SJSA1 (cell line): ENCODE measurements at regions not wholly inside any gene's neighbourhood (a gene's known extent, or its start where the extent isn't known, plus 50 kb on each side); places are given as distances from the start of the nearest gene placed in this dataset.
"Not testable (repeated sequence)": the region's sequence is repeated elsewhere in the genome, so short reads cannot be mapped to it uniquely, and the experiment has no call there.

Source experiments
- DNase-seq, 2 experiments: peaks; one replicate each; pipeline ENCODE4 v3.0.0-alpha.2; 2015 to 2020; ENCODE audit warnings: low spot score in 2 of 2, low read depth in 1 of 2
- H3K27ac ChIP-seq: fragments of 250-450 bp; sonication (Bioruptor Pico); 2 replicates; pipeline ENCODE4 v1.5.1; 2020; ENCODE audit warnings: mild to moderate bottlenecking, moderate library complexity
- H3K27me3 ChIP-seq: fragments of 250-450 bp; sonication (Bioruptor Pico); replicated peaks from 2 replicates; pipeline ENCODE4 v1.5.1; 2020; ENCODE audit warnings: mild to moderate bottlenecking, moderate library complexity
- H3K36me3 ChIP-seq: fragments of 250-450 bp; sonication (Bioruptor Pico); 2 replicates; pipeline ENCODE4 v1.5.1; 2020; ENCODE audit warnings: mild to moderate bottlenecking
- H3K4me1 ChIP-seq: fragments of 250-450 bp; sonication (Bioruptor Pico); replicated peaks from 2 replicates; pipeline ENCODE4 v1.6.1; 2021; ENCODE audit warnings: mild to moderate bottlenecking
- H3K4me3 ChIP-seq: fragments of 250-450 bp; sonication (Bioruptor Pico); 2 replicates; pipeline ENCODE4 v1.5.1; 2020; ENCODE audit warnings: mild to moderate bottlenecking
- H3K9me3 ChIP-seq: fragments of 250-450 bp; sonication (Bioruptor Pico); replicated peaks from 2 replicates; pipeline ENCODE4 v1.5.1; 2020; ENCODE audit warnings: mild to moderate bottlenecking

DNA sequence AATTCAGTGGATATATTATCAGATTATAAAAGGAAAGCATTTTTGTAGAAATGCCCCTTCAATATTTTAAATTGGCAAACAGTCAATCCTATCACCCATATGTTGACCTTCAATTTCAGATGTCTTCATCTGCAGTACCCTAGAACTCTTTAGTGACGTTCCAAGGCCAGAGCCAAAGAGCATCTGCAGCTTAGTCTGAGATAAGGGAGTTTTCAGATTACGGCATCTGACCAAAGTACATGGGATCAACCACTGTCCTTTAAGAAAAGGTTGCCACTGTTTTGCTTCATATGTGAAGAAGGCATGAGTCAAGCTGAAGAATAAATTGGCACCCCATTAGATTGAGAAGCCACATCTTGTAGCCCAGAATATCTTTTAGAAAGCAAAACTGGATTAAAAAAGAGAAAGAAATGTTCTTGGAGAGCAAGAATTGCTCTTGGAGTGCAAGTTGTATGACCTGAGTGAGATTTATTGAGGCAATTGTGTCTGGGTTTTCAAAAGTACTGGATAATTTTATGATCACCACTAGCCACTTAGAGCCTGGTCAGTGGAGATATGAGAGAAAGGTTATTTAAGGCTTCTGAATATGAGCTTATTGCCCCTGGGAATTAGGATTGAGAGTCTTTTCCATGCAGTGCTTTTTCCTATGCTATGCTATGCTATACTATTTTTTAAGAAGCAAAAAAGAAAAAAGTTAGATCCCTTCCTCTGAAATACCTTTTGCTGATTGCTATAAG is 251.9 kb upstream of the NR3C2 start:
- Histone ChIP-seq H3K9me3 (no peaks in the 10 kb centered on the region), H3K4me3 (no peak overlapping the region), H3K27me3 (no peaks in the 10 kb centered on the region), H3K36me3 (no peaks in the 10 kb centered on the region), H3K27ac (no peak overlapping the region), H3K4me1 (no peaks in the 10 kb centered on the region)
- no peak for DNase-seq

DNA sequence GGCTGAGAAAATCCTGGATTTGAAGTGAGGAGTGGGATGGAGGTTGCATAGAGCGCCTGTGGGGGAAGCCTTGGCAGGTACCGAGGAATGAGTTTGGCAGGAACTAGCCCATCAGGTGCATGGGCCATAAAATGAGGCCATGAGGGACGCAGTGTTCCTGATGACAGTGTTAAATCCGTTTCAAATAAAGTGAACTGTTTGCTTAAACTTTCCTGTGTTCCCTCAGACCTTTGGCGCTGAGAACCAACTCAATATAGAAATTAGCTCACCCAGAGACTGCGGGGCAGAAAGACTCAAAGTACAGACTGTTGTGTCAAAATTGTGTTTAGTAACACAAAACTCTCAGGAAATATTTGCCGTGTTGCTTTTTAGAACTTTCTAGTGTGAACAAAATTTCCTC is 250.0 kb upstream of the NR3C2 start:
- DNase-seq: no peak
- H3K27me3 ChIP-seq: no peaks in the 10 kb centered on the region

DNA sequence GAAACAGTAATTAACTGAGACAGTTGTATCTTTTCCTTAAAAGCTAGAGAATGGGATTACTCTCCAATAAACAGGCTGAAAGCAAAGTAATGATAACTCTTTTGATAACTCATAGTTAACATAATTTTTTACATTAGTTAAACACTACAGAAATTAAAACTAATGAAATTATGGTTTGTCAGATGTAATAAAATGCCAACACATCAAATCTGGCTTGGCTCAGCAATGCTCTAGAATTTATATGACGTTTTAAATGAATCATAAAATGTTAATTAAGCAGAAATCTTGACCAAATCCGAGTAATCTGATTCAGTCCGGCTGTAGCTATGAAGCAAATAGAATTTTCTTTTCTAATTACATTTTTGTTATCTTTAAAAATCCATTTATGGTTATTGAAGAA is 244.2 kb upstream of the NR3C2 start:
- H3K4me3 ChIP-seq: no peak overlapping the region
- H3K27me3 ChIP-seq: no peaks in the 10 kb centered on the region
- no peaks in the 10 kb centered on the region for H3K4me1 ChIP-seq
- no peak for DNase-seq
- H3K9me3 ChIP-seq: no peaks in the 10 kb centered on the region
- no peaks in the 10 kb centered on the region for H3K36me3 ChIP-seq
- no peak overlapping the region for H3K27ac ChIP-seq

More for the DNA sequence above, 250.0 kb upstream of the NR3C2 start:
- Histone ChIP-seq H3K36me3 (no peaks in the 10 kb centered on the region), H3K4me3 (no peak overlapping the region), H3K27ac (no peak overlapping the region), H3K4me1 (no peaks in the 10 kb centered on the region), H3K9me3 (no peaks in the 10 kb centered on the region)

DNA sequence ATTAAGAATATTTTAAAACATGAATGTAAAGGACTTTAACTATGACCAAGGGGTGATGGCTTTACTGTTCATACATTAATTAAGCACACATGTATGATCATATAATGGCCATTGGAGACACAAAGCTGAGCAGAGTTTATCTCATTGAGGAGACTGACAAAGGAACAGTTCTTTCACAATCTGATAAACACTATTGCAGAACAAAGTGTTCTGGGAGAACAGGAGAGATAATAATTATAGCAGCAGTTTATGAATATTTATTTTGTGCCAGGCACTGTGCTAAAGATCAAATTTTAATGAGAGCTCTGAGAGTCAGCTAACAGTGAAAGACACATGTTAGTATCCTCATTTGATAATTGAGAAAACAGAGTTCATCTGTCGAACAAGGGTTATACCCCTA is 242.4 kb upstream of the NR3C2 start:
- no peak for DNase-seq
- H3K36me3 ChIP-seq: no peaks in the 10 kb centered on the region
- H3K9me3 ChIP-seq: no peaks in the 10 kb centered on the region

DNA sequence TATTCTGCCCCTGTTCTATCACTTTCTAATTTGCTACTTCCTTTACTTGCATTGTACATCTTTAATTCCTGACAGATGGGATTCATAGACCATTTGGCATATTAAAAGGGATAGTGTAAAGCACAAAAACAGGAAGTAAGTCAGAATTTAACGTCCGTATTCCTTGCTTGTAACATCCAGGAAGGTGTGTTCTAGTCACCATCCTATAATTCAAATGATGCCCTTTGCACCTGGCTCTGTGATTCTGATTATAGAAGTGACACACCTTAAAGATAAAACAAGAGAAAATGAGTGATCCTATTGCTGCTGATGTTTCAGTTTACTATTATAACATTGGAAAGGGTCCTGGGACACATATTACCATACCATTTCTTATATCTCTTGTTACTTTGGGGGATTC is 238.7 kb upstream of the NR3C2 start:
- H3K4me3 ChIP-seq: no peak overlapping the region
- H3K4me1 ChIP-seq: no peaks in the 10 kb centered on the region
- no peaks in the 10 kb centered on the region for H3K36me3 ChIP-seq
- H3K27ac ChIP-seq: no peak overlapping the region
- no peak for DNase-seq
- H3K27me3 ChIP-seq: no peaks in the 10 kb centered on the region
- H3K9me3 ChIP-seq: no peaks in the 10 kb centered on the region

More for the DNA sequence above, 242.4 kb upstream of the NR3C2 start:
- no peaks in the 10 kb centered on the region for H3K4me1 ChIP-seq
- H3K27me3 ChIP-seq: no peaks in the 10 kb centered on the region
- no peak overlapping the region for H3K27ac ChIP-seq
- no peak overlapping the region for H3K4me3 ChIP-seq

DNA sequence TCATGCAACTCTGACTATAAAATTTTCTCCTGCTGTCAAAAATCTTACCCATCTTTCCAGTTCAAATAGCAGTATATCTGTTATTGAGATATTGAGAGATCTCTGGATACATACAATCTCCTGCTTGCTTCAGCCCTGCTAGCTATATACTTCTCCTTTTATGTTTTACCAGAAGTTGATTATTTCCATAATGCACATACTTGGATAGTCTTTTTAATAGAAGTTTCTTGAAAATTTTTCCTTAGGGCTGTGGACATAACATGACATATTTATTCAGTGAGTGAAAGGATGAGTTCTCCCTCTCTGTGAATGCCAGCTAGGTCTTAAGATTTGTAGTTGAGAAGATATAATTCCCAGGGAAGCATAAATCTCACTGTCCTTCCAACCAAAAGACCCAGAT is 234.1 kb upstream of the NR3C2 start:
- Histone ChIP-seq H3K9me3 (no peaks in the 10 kb centered on the region), H3K4me3 (no peak overlapping the region), H3K36me3 (no peaks in the 10 kb centered on the region), H3K4me1 (no peaks in the 10 kb centered on the region), H3K27ac (no peak overlapping the region), H3K27me3 (no peaks in the 10 kb centered on the region)
- DNase-seq: no peak

DNA sequence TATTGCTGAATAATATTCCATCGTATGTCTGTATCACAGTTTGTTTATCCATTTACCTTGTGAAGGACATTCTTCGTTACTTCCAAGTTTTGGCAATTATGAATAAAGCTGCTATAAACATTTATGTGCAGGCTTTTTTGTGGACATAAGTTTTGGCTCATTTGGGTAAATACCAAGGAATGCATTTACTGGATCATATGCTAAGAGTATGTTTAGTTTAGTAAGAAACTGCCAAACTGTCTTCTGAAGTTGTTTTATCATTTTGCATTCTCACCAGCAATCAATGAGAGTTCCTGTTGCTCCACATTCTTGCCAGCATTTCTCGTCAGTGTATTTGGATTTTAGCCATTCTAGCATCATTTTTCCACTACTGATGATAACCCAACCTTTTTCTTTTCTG is 232.7 kb upstream of the NR3C2 start:
- Histone ChIP-seq H3K27ac (no peak overlapping the region), H3K27me3 (no peaks in the 10 kb centered on the region), H3K4me1 (no peaks in the 10 kb centered on the region), H3K36me3 (no peaks in the 10 kb centered on the region), H3K4me3 (no peak overlapping the region), H3K9me3 (no peaks in the 10 kb centered on the region)
- no peak for DNase-seq

DNA sequence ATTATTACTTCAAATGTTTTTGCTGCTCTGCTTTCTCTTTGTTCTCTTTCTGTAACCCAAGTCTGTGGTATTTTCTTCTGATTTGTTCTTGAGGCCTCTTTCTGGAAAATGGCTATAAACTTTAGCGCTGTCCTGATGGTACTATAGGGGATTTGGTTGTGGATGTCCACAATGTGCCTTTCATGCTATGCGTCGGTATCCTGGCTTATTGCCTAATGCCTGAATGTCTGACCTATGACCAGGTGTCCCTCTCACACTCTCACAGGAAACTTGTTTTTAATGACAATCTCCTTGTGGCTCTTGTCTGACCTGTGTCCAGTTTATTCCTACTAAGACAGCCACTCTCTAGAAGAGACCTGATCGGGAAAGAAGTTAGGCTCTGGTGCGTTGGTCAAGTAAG is 222.4 kb upstream of the NR3C2 start:
- no peak for DNase-seq
- H3K27me3 ChIP-seq: no peaks in the 10 kb centered on the region
- H3K4me3 ChIP-seq: no peak overlapping the region
- H3K27ac ChIP-seq: no peak overlapping the region
- no peaks in the 10 kb centered on the region for H3K4me1 ChIP-seq
- no peaks in the 10 kb centered on the region for H3K9me3 ChIP-seq
- no peaks in the 10 kb centered on the region for H3K36me3 ChIP-seq

DNA sequence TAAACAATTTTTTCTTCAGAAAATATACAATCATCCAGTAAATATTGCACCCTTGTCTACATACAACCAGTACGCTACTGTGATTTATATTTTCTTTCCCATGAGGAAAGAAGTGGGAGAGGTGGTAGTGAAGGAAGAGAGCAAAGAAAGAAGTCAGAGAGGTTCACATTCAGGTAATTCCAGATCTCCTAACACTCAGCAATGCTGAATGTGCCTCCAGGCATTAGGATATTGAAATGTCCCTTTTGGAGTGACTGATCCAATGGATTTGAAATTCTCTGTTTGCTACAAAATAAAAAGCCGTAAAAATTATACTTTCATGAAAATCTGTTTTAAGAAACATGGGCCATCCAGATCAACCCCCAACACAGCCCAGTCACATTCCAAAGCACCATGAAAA is 211.9 kb upstream of the NR3C2 start:
- Histone ChIP-seq H3K4me3 (no peak overlapping the region), H3K4me1 (no peaks in the 10 kb centered on the region), H3K36me3 (no peaks in the 10 kb centered on the region), H3K27me3 (no peaks in the 10 kb centered on the region), H3K27ac (no peak overlapping the region), H3K9me3 (no peaks in the 10 kb centered on the region)
- no peak for DNase-seq

DNA sequence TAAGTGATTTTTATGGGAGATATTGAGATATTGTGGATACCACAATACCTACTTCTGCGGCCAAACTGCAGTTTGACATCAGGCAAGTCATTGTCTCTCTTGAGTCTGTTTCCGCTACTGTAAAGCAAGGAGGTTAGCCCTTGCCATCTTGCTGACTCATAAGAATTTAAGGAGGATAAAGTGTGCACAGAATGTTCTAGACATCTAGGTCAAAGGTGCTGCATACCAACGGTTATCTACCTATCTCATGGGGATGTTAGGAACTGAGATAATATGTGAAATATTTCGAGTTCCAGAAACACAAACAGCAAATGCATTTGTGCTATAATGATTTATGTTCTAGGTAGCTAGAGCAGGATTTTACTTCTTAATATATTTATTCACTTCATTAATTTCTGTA is 211.5 kb upstream of the NR3C2 start:
- DNase-seq: no peak
- Histone ChIP-seq H3K27me3 (no peaks in the 10 kb centered on the region), H3K27ac (no peak overlapping the region), H3K4me3 (no peak overlapping the region), H3K9me3 (no peaks in the 10 kb centered on the region), H3K4me1 (no peaks in the 10 kb centered on the region), H3K36me3 (no peaks in the 10 kb centered on the region)

DNA sequence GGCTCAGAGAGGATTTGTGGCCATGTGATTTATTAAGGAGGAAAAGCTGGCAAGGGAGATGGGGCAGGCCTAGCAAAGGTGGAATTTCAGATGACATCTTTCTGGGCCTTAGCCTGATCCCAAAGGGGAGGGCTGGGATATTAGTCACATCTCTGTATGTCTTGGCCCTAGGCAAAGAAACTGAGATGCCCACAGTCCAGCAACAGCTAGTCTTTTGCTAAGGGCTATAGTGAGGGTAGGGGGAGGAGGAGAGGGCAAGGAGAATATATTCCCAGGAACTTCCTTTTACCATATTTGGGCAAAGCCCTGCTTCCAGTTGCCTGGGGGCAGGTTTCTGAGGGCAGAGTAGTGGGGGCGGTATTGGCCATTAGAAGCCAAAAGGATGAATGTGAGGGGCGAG is 209.8 kb upstream of the NR3C2 start:
- H3K9me3 ChIP-seq: no peaks in the 10 kb centered on the region
- H3K4me3 ChIP-seq: no peak overlapping the region
- H3K4me1 ChIP-seq: no peaks in the 10 kb centered on the region
- H3K36me3 ChIP-seq: no peaks in the 10 kb centered on the region
- H3K27ac ChIP-seq: no peak overlapping the region
- H3K27me3 ChIP-seq: no peaks in the 10 kb centered on the region
- DNase-seq: no peak

DNA sequence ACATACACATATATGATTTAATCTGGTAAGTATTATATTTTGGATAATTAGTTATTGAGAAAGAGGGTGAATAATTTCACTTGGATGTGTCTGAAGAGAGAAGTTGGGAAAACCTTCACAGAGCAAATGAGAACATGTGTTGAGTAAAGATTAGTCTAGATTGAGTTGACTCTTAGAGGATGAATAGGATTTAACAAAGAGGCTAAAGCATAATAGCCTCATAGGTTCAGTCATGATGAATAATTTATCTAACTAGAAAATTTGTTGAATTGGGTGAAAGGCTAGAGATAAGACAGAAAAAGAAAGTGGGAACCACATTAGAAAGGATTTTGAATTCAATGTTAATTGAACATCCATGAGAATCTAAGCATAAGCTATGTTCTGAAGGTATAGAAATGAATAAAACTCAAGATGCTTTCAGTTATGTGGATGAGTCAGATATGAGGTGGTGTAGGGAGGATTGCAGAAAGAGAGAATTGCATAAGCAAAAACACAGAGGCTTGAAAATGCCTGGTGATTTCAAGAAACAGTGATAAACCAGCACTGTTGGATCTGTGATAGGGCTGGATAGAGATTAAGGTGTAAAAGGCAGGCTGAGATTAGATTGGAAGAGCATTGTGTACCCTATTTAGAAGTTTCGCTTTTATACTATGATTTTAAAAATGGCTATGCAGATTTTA is 207.6 kb upstream of the NR3C2 start:
- no peaks in the 10 kb centered on the region for H3K9me3 ChIP-seq
- no peaks in the 10 kb centered on the region for H3K4me1 ChIP-seq
- H3K36me3 ChIP-seq: no peaks in the 10 kb centered on the region
- no peaks in the 10 kb centered on the region for H3K27me3 ChIP-seq
- no peak for DNase-seq
- H3K4me3 ChIP-seq: no peak overlapping the region
- H3K27ac ChIP-seq: no peak overlapping the region

DNA sequence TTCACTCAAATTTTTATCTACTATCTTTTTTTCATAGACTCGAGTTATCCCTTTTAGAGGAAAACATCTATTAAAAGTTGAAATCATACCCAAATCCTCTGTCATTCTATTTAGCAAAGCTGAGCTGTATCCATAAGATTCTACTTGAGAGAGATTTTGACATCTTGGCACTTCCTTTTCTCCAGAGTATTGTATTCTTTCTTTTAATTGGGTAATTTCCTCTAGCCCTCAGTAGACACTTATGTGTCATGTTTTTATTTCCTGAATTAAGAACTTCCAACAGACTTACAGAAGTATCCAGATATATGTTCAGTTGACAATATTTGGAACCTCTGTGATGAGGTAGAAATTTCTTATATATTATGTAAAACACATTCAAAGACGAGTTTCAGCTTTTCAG is 201.6 kb upstream of the NR3C2 start:
- DNase-seq: no peak
- no peak overlapping the region for H3K4me3 ChIP-seq
- no peaks in the 10 kb centered on the region for H3K27me3 ChIP-seq
- H3K4me1 ChIP-seq: no peaks in the 10 kb centered on the region
- no peaks in the 10 kb centered on the region for H3K36me3 ChIP-seq
- no peak overlapping the region for H3K27ac ChIP-seq
- H3K9me3 ChIP-seq: no peaks in the 10 kb centered on the region

DNA sequence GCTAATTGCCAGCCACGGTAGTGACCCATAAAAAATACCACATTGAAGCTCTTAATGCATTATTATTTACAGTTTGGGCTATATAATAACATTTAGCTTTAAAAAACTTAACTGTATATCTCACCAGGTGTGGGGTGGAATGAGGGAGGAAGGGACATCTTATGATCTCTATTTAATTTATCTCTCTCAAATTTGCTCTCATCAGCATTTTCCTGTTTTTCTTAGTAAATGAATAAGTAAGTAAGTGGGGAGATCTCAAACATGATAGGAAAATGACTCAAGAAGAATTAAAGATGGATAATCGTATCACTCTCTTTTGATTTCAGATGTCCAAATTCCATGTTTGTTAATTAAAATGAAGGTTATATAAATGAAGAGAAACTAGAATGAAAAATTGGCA is 200.7 kb upstream of the NR3C2 start:
- DNase-seq: no peak
- no peak overlapping the region for H3K27ac ChIP-seq
- no peaks in the 10 kb centered on the region for H3K36me3 ChIP-seq
- no peaks in the 10 kb centered on the region for H3K4me1 ChIP-seq
- no peak overlapping the region for H3K4me3 ChIP-seq
- no peaks in the 10 kb centered on the region for H3K27me3 ChIP-seq
- no peaks in the 10 kb centered on the region for H3K9me3 ChIP-seq

DNA sequence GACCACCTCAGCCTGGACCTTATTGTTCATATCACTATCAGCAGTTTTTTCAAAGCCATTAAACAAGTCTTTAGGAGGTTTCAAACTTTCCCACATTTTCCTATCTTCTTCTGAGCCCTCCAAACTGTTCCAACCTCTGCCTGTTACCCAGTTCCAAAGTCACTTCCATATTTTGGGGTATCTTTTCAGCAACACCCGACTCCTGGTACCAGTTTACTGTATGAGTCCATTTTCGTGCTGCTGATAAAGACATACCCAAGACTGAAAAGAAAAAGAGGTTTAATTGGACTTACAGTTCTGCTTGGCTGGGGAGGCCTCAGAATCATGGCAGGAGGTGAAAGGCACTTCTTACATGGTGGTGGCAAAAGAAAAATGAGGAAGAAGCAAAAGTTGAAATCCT is 195.9 kb upstream of the NR3C2 start:
- not testable (repeated sequence) for H3K9me3 ChIP-seq, DNase-seq

More for the DNA sequence above, 195.9 kb upstream of the NR3C2 start:
- H3K27ac ChIP-seq, H3K27me3 ChIP-seq, H3K4me3 ChIP-seq, H3K36me3 ChIP-seq, H3K4me1 ChIP-seq: not testable (repeated sequence)
